GM03348 (cell line): ENCODE measurements at regions not wholly inside any gene's neighbourhood (a gene's known extent, or its start where the extent isn't known, plus 50 kb on each side); places are given as distances from the start of the nearest gene placed in this dataset.

Experiments used
- DNase-seq: peaks from one replicate; pipeline ENCODE4 v3.0.0; 2012; ENCODE audit warnings: low spot score

- no peak for DNase-seq
Observed at GRCh38 chr11:109165035-109165434, 257.0 kb upstream of the C11orf87 start.

- no peak for DNase-seq
Observed at GRCh38 chr11:109166441-109166840, 255.5 kb upstream of the C11orf87 start.

- no peak for DNase-seq
Observed at GRCh38 chr11:109173504-109173903, 248.5 kb upstream of the C11orf87 start.

GRCh38 chr11:109184376-109184775, 237.6 kb upstream of the C11orf87 start:
- DNase-seq: no peak

- DNase-seq: no peak
Observed at GRCh38 chr11:109192864-109193263, 229.1 kb upstream of the C11orf87 start.

- DNase-seq: no peak
Observed at GRCh38 chr11:109193880-109194279, 228.1 kb upstream of the C11orf87 start.

- no peak for DNase-seq
Observed at GRCh38 chr11:109196016-109196415, 226.0 kb upstream of the C11orf87 start.

- DNase-seq: peak; percentile 25
Observed at GRCh38 chr11:109197656-109198055, 224.3 kb upstream of the C11orf87 start.

- DNase-seq: no peak
Observed at GRCh38 chr11:109203176-109203575, 218.8 kb upstream of the C11orf87 start.

- DNase-seq: no peak
Observed at GRCh38 chr11:109205312-109205711, 216.7 kb upstream of the C11orf87 start.

GRCh38 chr11:109208121-109208520, 213.9 kb upstream of the C11orf87 start:
- DNase-seq: no peak

GRCh38 chr11:109209572-109209971, 212.4 kb upstream of the C11orf87 start:
- no peak for DNase-seq

- no peak for DNase-seq
Observed at GRCh38 chr11:109221190-109221589, 200.8 kb upstream of the C11orf87 start.

- no peak for DNase-seq
Observed at GRCh38 chr11:109222761-109223160, 199.2 kb upstream of the C11orf87 start.

- DNase-seq: no peak
Observed at GRCh38 chr11:109223451-109223850, 198.5 kb upstream of the C11orf87 start.

- no peak for DNase-seq
Observed at GRCh38 chr11:109229682-109230081, 192.3 kb upstream of the C11orf87 start.

GRCh38 chr11:109236188-109236587, 185.8 kb upstream of the C11orf87 start:
- DNase-seq: no peak

GRCh38 chr11:109236696-109237095, 185.3 kb upstream of the C11orf87 start:
- DNase-seq: peak; percentile 8

- no peak for DNase-seq
Observed at GRCh38 chr11:109237636-109238035, 184.4 kb upstream of the C11orf87 start.

- no peak for DNase-seq
Observed at GRCh38 chr11:109241988-109242536, 179.9 kb upstream of the C11orf87 start.

GRCh38 chr11:109247071-109247470, 174.9 kb upstream of the C11orf87 start:
- DNase-seq: peak; percentile 25

GRCh38 chr11:109249597-109249996, 172.4 kb upstream of the C11orf87 start:
- DNase-seq: no peak

GRCh38 chr11:109251230-109251629, 170.8 kb upstream of the C11orf87 start:
- no peak for DNase-seq

- DNase-seq: no peak
Observed at GRCh38 chr11:109264128-109264527, 157.9 kb upstream of the C11orf87 start.
